SU-DHL-6 (cell line): ENCODE measurements at regions not wholly inside any gene's neighbourhood (a gene's known extent, or its start where the extent isn't known, plus 50 kb on each side); places are given as distances from the start of the nearest gene placed in this dataset.

Experiments used
- EZH2phosphoT487 ChIP-seq: fragments of 200-600 bp; sonication (generic), shearing (Covaris generic); conservative IDR thresholded peaks from 2 replicates; pipeline ENCODE4 v1.6.1; 2018; ENCODE audit warnings: mild to moderate bottlenecking, antibody characterized with exemption, low read length, moderate library complexity, mixed read lengths
- TF ChIP-seq, protein P1 (sequence below): fragments of 200-600 bp; sonication (generic); IDR thresholded peaks from one replicate; pipeline ENCODE4 v1.5.1; 2017; ENCODE audit warnings: antibody characterized with exemption, mild to moderate bottlenecking, low read length, moderate library complexity; ENCODE audit not compliant: insufficient read depth, poor library complexity, severe bottlenecking

DNA sequence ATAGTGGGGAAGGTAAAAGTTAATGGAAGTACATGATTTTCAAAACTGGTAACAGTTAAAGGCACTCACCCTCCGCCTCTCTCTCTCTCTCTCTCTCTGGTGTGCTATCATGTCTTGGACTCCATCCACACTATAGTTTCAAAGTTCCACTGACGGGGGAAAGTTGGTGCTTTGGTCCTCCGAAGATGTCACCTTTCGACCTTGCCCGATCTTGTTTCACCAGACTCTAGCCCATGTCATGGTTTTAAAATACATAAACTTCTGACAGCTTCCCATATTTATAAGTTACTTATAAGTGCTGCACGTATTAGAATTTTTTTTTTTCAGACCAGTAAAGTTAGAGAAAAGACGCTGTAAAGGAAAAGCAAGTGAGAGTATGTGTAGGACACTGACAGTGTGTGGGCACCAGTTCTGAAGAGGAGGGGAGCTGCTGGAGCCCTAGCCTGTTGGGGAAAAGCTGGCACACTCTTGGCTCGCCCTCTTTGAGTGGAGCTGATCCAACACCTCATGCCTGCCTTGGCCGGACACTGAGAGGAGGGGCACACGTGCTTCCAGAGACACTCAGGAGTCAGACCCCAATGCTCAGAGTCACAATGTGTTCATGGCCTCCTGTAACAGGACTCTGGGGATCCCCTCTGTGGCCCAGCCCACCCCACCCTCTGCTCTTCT, 200.5 kb upstream of the TPM1 start:
- TF ChIP-seq, protein P1, sequence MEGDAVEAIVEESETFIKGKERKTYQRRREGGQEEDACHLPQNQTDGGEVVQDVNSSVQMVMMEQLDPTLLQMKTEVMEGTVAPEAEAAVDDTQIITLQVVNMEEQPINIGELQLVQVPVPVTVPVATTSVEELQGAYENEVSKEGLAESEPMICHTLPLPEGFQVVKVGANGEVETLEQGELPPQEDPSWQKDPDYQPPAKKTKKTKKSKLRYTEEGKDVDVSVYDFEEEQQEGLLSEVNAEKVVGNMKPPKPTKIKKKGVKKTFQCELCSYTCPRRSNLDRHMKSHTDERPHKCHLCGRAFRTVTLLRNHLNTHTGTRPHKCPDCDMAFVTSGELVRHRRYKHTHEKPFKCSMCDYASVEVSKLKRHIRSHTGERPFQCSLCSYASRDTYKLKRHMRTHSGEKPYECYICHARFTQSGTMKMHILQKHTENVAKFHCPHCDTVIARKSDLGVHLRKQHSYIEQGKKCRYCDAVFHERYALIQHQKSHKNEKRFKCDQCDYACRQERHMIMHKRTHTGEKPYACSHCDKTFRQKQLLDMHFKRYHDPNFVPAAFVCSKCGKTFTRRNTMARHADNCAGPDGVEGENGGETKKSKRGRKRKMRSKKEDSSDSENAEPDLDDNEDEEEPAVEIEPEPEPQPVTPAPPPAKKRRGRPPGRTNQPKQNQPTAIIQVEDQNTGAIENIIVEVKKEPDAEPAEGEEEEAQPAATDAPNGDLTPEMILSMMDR, result no peak
- no peak for TF ChIP-seq EZH2phosphoT487
